ENCODE measurements at regions not wholly inside any gene's neighbourhood (a gene's known extent, or its start where the extent isn't known, plus 50 kb on each side); places are given as distances from the start of the nearest gene placed in this dataset.

GRCh38 chr18:71846716-71847115 is 697.4 kb downstream of the CBLN2 start:
- TF ChIP-seq, protein P1, sequence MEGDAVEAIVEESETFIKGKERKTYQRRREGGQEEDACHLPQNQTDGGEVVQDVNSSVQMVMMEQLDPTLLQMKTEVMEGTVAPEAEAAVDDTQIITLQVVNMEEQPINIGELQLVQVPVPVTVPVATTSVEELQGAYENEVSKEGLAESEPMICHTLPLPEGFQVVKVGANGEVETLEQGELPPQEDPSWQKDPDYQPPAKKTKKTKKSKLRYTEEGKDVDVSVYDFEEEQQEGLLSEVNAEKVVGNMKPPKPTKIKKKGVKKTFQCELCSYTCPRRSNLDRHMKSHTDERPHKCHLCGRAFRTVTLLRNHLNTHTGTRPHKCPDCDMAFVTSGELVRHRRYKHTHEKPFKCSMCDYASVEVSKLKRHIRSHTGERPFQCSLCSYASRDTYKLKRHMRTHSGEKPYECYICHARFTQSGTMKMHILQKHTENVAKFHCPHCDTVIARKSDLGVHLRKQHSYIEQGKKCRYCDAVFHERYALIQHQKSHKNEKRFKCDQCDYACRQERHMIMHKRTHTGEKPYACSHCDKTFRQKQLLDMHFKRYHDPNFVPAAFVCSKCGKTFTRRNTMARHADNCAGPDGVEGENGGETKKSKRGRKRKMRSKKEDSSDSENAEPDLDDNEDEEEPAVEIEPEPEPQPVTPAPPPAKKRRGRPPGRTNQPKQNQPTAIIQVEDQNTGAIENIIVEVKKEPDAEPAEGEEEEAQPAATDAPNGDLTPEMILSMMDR (IDR thresholded peaks at IDR 0.05): no peak

GRCh38 chr18:71844814-71845213 is 699.3 kb downstream of the CBLN2 start:
- TF ChIP-seq, protein P1 (IDR thresholded peaks at IDR 0.05): no peak

GRCh38 chr18:71842666-71843065 is 701.5 kb downstream of the CBLN2 start:
- TF ChIP-seq, protein P1 (IDR thresholded peaks at IDR 0.05): no peak

DNA sequence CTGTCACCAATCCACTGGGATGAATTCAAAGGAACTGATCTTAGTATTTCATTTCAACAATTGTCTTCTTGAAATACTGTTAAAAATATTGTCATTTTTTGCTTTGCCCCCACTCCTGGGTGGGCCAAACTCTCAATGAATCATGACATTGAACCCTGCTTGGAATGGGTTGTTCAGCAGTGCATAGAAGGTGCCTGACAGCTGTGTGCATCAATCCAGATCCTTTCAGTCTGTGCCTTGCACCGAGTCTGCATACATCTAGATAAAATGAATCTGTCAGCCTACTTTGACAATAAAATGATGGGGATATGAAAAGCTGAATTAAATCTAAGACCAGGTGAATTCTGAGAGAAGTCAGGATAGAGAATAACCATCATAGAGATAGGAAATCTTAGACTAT is 706.6 kb downstream of the CBLN2 start:
- TF ChIP-seq, protein P1 (IDR thresholded peaks at IDR 0.05): no peak

DNA sequence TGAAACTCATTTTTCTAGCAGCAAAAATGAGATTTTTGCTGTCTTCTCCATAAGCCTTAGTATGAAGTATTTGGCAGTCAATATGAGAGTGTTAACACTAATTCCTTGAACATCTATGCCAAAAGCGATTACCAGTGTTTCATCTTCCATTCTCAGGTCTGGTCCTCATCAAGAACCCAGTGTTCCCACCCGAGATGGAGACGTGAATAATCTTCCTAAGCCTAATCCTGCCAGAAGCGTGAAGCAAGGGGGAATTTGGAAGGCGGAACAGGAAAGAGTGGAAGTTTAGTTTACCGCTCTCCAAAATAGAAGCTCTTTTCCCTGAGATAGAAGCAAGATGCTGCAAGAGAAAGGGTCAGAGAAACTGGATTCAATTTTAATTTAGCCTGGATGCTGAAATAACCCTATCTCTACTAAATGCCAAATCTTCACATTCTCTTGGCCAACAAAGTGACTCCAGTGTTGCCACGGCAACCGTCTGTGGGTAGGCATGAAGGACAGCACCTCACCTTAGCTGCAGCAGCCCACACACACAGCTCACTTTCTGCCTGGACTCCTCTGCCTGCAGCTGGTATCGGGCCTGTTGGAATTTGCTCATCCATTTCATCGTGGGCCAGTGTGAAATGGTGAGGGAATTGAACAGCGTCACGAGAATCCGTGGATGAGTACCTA is 711.1 kb downstream of the CBLN2 start:
- TF ChIP-seq, protein P1 (IDR thresholded peaks at IDR 0.05): no peak

DNA sequence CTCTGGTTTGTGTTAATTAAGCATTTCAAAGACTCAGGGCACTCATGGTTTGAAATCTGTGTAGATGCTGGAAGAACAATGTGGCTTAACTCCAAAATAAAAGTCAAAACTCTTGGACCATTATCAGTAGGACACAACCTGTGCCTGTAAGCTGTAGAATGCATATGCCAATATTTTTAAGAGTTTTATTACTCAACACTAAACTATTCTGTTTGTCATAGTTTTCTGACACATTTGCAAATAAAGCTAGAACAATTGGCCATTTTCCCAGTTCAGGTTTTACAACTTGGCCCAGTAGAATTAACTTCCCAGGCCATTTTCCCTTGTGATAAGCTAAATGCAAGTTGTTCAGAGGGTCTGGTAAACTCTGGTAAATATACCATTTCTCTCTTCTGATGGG is 713.1 kb downstream of the CBLN2 start:
- TF ChIP-seq, protein P1 (IDR thresholded peaks at IDR 0.05): no peak

GRCh38 chr18:71827301-71827700 is 716.8 kb downstream of the CBLN2 start:
- TF ChIP-seq, protein P1 (IDR thresholded peaks at IDR 0.05): no peak

DNA sequence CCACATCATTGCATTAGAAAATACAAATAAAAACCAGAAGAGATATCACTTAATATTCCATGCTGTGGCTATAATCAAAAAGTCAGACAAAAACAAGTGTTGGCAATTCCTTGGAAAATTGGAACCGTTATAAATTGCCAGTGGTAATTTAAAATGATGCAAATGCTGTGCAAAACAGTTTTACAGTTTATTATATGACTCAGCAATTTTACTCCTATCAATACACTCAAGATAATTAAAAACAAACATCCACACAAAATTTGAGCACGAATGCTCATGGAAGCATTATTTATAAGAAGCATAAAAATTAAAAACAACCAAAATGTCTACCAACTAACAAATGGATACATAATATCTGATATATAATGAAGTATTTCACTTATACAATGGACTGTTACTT is 728.8 kb downstream of the CBLN2 start:
- TF ChIP-seq, protein P1 (IDR thresholded peaks at IDR 0.05): no peak
